Body of pancreas (tissue), 4 donors: ENCODE measurements at regions not wholly inside any gene's neighbourhood (a gene's known extent, or its start where the extent isn't known, plus 50 kb on each side); places are given as distances from the start of the nearest gene placed in this dataset.
"Not testable (repeated sequence)": the region's sequence is repeated elsewhere in the genome, so short reads cannot be mapped to it uniquely, and the experiment has no call there.

Source experiments
- ATAC-seq: fragments of 150-250 bp; one replicate; pipeline ENCODE4 v1.9.1; 2016
- DNase-seq, 4 donors: peaks; one replicate each; pipeline ENCODE4 v3.0.0-alpha.2; 2019
- H3K27ac ChIP-seq, 4 donors: fragments of 200-600 bp; sonication (generic); 1 replicate in 3 of 4; 2 replicates in 1 of 4; pipeline versions ENCODE4 v1.5.1 to v1.6.1; 2016 to 2019; ENCODE audit warnings: mild to moderate bottlenecking in 1 of 4, mixed read lengths in 1 of 4, moderate library complexity in 1 of 4
- H3K27me3 ChIP-seq, 2 donors: fragments of 200-600 bp; sonication (generic); one replicate each; pipeline ENCODE4 v1.6.0; 2016; ENCODE audit warnings: mild to moderate bottlenecking in 1 of 2
- H3K36me3 ChIP-seq, 2 donors: fragments of 200-600 bp; sonication (generic); replicated peaks in 1 of 2; 2 replicates each; pipeline ENCODE4 v1.5.1; 2016; ENCODE audit warnings: low read depth in 2 of 2; ENCODE audit not compliant: insufficient read depth in 1 of 2
- H3K4me1 ChIP-seq: fragments of 200-600 bp; sonication (generic); one replicate; pipeline ENCODE4 v1.6.0; 2016
- H3K4me3 ChIP-seq, 2 donors: fragments of 200-600 bp; sonication (generic); 1 replicate in 1 of 2; 2 replicates in 1 of 2; pipeline ENCODE4 v1.5.1; 2016 to 2019
- H3K9me3 ChIP-seq, 3 donors: fragments of 200-600 bp; sonication (generic); 1 replicate in 2 of 3; 2 replicates in 1 of 3; pipeline ENCODE4 v1.5.1; 2016
- CTCF ChIP-seq, 7 experiments: fragments of 450-650 bp in 4 of 7; fragments of 200-600 bp in 3 of 7; sonication (generic) in 3 of 7; IDR thresholded peaks; one replicate each; pipeline ENCODE4 v1.5.1; 2016 to 2019; ENCODE audit warnings: antibody characterized with exemption in 7 of 7
- POLR2A ChIP-seq, 3 donors: fragments of 450-650 bp; IDR thresholded peaks; one replicate each; pipeline ENCODE4 v1.6.1; 2016; ENCODE audit warnings: antibody characterized with exemption in 3 of 3, mild to moderate bottlenecking in 2 of 3
- WGBS, 2 donors: methylation state at CpG; one replicate each; pipeline ENCODE4 v1.1.5; 2017; 5-methylcytosine and 5-hydroxymethylcytosine counted together
- intact Hi-C: fragments of 100-400 bp; cut with DNase I; formaldehyde crosslinking; loops from one replicate; pipeline ENCODE4 v1.15.1; 2023

GRCh38 chr4:160570271-160570670 lies 1467.4 kb downstream of the RAPGEF2 start:
- Histone ChIP-seq H3K4me1 (no peaks in the 10 kb centered on the region), H3K27ac (no peak overlapping the region), H3K9me3 (no peaks in the 10 kb centered on the region), H3K27me3 (no peaks in the 10 kb centered on the region), H3K4me3 (no peak overlapping the region), H3K36me3 (no peaks in the 10 kb centered on the region)
- no peak for DNase-seq
- no peak for ATAC-seq
- intact Hi-C loops, result no loop called here
- no peak for TF ChIP-seq POLR2A (IDR thresholded peaks at IDR 0.05)
- no peak for TF ChIP-seq CTCF (IDR thresholded peaks at IDR 0.05)

- H3K36me3 ChIP-seq, H3K27ac ChIP-seq, ATAC-seq, H3K4me1 ChIP-seq, H3K27me3 ChIP-seq, H3K9me3 ChIP-seq, DNase-seq, intact Hi-C loops, H3K4me3 ChIP-seq: not testable (repeated sequence)
- WGBS, 2 donors, result 87 to 88% methylated on average over 18 of the region's 18 CpGs
Observed at GRCh38 chr4:160574272-160574671, 1471.4 kb downstream of the RAPGEF2 start.

GRCh38 chr4:160580581-160580980 lies 1477.7 kb downstream of the RAPGEF2 start:
- no peak overlapping the region for H3K27ac ChIP-seq
- no peak for ATAC-seq
- WGBS, 2 donors, result 85 to 96% methylated on average over 1 of the region's 1 CpG
- TF ChIP-seq CTCF (IDR thresholded peaks at IDR 0.05), result no peak
- no peak for TF ChIP-seq POLR2A (IDR thresholded peaks at IDR 0.05)
- intact Hi-C loops, result no loop called here
- no peaks in the 10 kb centered on the region for H3K27me3 ChIP-seq
- no peaks in the 10 kb centered on the region for H3K36me3 ChIP-seq
- H3K4me3 ChIP-seq, result no peak overlapping the region
- no peaks in the 10 kb centered on the region for H3K4me1 ChIP-seq
- DNase-seq, result no peak
- no peaks in the 10 kb centered on the region for H3K9me3 ChIP-seq

GRCh38 chr4:160592258-160592657 lies 1489.4 kb downstream of the RAPGEF2 start:
- H3K27me3 ChIP-seq, result no peaks in the 10 kb centered on the region
- no peak overlapping the region for H3K4me3 ChIP-seq
- no peak for TF ChIP-seq POLR2A (IDR thresholded peaks at IDR 0.05)
- no peak for TF ChIP-seq CTCF (IDR thresholded peaks at IDR 0.05)
- intact Hi-C loops, result no loop called here
- no peak for ATAC-seq
- no peak for DNase-seq
- 60 to 66% methylated on average over 4 of the region's 4 CpGs for WGBS, 2 donors
- no peak overlapping the region for H3K27ac ChIP-seq
- no peaks in the 10 kb centered on the region for H3K4me1 ChIP-seq
- no peaks in the 10 kb centered on the region for H3K36me3 ChIP-seq
- H3K9me3 ChIP-seq, result no peaks in the 10 kb centered on the region

GRCh38 chr4:160595646-160596045 lies 1492.8 kb downstream of the RAPGEF2 start:
- no peaks in the 10 kb centered on the region for H3K27me3 ChIP-seq
- 81 to 83% methylated on average over 5 of the region's 5 CpGs for WGBS, 2 donors
- H3K36me3 ChIP-seq, result no peaks in the 10 kb centered on the region
- H3K27ac ChIP-seq, result no peak overlapping the region
- DNase-seq (no peak), ATAC-seq (no peak)
- no peak for TF ChIP-seq CTCF (IDR thresholded peaks at IDR 0.05)
- no peak for TF ChIP-seq POLR2A (IDR thresholded peaks at IDR 0.05)
- H3K9me3 ChIP-seq, result no peaks in the 10 kb centered on the region
- no peak overlapping the region for H3K4me3 ChIP-seq
- no peaks in the 10 kb centered on the region for H3K4me1 ChIP-seq
- intact Hi-C loops, result no loop called here
